HG03469 (cell line): ENCODE measurements at regions not wholly inside any gene's neighbourhood (a gene's known extent, or its start where the extent isn't known, plus 50 kb on each side); places are given as distances from the start of the nearest gene placed in this dataset.

ENCODE experiments used
- ATAC-seq: cut with Tn5 transposase; IDR thresholded peaks from one replicate; pipeline ENCODE4 v1.9.1; 2021; ENCODE audit warnings: mild to moderate bottlenecking, moderate library complexity, moderate number of reproducible peaks; ENCODE audit not compliant: unreplicated experiment

GRCh38 chr12:12015073-12015685, 55.6 kb upstream of the BCL2L14 start:
- ATAC-seq = no peak

GRCh38 chr12:12016284-12017100, 54.2 kb upstream of the BCL2L14 start:
- no peak for ATAC-seq

DNA sequence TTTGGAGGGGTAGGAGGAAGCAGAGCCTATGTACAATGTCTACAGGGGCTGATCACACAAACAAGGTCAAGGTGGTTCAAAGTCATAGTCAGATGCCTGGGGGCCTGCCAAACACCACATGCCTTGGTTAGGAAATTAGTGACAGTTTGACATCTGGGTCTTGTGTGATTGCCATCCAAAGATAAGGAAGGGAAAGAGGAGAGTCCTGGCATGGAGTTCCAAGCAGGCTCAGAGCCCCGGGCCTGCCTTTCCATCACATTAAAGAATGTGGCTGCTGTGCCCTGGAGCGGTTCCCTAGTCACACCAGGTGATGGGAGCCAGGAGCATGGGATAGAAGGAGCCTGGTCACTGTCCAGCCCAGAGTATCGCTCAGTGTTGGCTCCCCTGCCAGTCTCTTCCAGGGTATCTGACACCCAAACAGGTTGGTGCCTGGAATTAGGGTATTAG, 53.6 kb upstream of the BCL2L14 start:
- no peak for ATAC-seq

GRCh38 chr12:12017798-12018197, 52.9 kb upstream of the BCL2L14 start:
- ATAC-seq = no peak

DNA sequence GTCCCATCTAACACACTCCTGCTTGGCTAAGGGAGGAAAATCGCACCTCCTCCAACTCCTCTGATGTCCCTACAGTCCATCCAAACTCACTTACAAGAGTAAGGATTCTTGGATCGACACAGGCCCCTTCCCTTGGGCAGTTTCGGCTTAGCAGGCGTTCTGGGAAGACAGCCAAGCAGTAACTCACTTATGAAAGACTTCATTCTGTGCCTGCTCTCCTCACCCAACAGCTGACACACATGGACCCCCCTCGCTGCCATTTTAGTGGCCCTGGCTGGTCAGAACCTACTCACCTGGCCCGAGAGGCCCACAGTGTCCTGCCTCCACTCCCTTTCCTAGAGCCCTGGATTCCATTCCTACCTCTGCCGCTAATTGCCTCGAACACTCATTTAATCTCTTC, 52.3 kb upstream of the BCL2L14 start:
- ATAC-seq = no peak

DNA sequence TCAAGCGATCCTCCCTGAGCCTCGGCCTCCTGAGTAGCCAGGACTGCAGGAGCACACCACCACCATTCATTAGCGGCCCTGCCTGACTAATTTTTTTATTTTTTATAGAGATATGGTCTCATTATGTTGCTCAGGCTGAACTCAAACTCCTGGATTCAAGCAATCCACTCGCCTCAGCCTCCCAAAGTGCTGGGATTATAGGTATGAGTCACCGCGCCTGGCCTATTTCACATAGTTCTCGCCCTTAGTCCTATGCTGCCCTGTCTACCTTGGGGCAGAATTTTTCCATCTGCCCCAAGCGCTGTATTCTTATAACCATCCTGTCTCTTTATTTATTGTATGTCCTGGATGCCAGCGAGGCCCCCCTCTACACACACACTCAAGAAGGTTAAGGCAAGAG, 50.9 kb upstream of the BCL2L14 start:
- no peak for ATAC-seq

DNA sequence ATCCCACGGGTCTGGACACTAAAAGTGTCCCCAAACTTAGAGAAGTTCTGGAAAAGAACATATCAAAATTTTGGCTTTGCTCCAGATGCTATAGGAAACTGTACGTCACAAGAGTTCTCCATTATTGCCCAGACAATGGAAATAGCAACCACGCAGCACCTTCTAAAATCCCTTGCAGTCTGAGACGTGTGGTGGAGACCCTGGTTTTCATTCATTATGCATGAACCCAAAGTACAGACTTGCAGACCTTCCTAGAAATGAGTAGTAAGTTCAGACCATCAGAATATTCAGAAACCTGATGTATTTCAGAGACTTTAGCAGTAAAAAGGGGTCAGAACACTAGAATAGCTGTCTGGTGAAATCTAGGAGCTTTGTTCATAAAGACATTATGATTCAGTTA, 50.0 kb upstream of the BCL2L14 start:
- no peak for ATAC-seq
